K562 (cell line): ENCODE measurements at regions not wholly inside any gene's neighbourhood (a gene's known extent, or its start where the extent isn't known, plus 50 kb on each side); places are given as distances from the start of the nearest gene placed in this dataset.

Source experiments
- BRF1 ChIP-seq: IDR thresholded peaks from 3 replicates; pipeline ENCODE4 v1.6.1; 2011; ENCODE audit warnings: borderline replicate concordance, mild to moderate bottlenecking; ENCODE audit not compliant: insufficient read length; ENCODE audit errors: extremely low read depth
- SAFB ChIP-seq: fragments of 200-400 bp; formaldehyde crosslinking; IDR thresholded peaks from 2 replicates; pipeline ENCODE4 v1.6.1; 2017; ENCODE audit warnings: low read depth, low read length, borderline replicate concordance
- SIX5 ChIP-seq, 2 experiments: IDR thresholded peaks; 2 replicates each; pipeline ENCODE4 v1.6.1; 2011; ENCODE audit warnings: low read length in 2 of 2, borderline replicate concordance in 1 of 2, low read depth in 1 of 2, mild to moderate bottlenecking in 1 of 2, moderate library complexity in 1 of 2; ENCODE audit not compliant: insufficient read depth in 1 of 2
- SP2 ChIP-seq: IDR thresholded peaks from 2 replicates; pipeline ENCODE4 v1.6.1; 2011; ENCODE audit warnings: mild to moderate bottlenecking, low read depth, low read length, moderate library complexity; ENCODE audit not compliant: poor library complexity, severe bottlenecking; ENCODE audit errors: extremely low read depth
- ZBTB7A ChIP-seq: IDR thresholded peaks from 2 replicates; pipeline ENCODE4 v1.6.1; 2011; ENCODE audit warnings: low read depth, mild to moderate bottlenecking, low read length, moderate library complexity, borderline replicate concordance; ENCODE audit not compliant: control insufficient read depth
- ZKSCAN1 ChIP-seq: fragments of 150-350 bp; IDR thresholded peaks from 2 replicates; pipeline ENCODE4 v1.6.1; 2016; ENCODE audit warnings: low read depth, low read length
- TF ChIP-seq, protein P1 (sequence below): fragments of 450-650 bp; IDR thresholded peaks from 2 replicates; pipeline ENCODE4 v1.6.1; 2016; ENCODE audit warnings: antibody characterized with exemption
- TF ChIP-seq, protein P2 (sequence below), 3 experiments: IDR thresholded peaks in 2 of 3; conservative IDR thresholded peaks in 1 of 3; 2 replicates each; pipeline ENCODE4 v1.5.1; 2011 to 2012; ENCODE audit warnings: low read length in 3 of 3, mild to moderate bottlenecking in 3 of 3, control low read depth in 2 of 3, improper control_type of control experiment in 1 of 3, inconsistent platforms in 1 of 3, low read depth in 1 of 3, mixed read lengths in 1 of 3, moderate library complexity in 1 of 3; ENCODE audit not compliant: insufficient read depth in 2 of 3
- TF ChIP-seq, protein P3 (sequence below): fragments of 450-650 bp; IDR thresholded peaks from 2 replicates; pipeline ENCODE4 v1.6.1; 2017; ENCODE audit warnings: antibody characterized with exemption, mild to moderate bottlenecking
- TF ChIP-seq, protein P4 (sequence below): fragments of 250-450 bp; sonication (Bioruptor Pico); IDR thresholded peaks from 2 replicates; pipeline ENCODE4 v1.8.0; 2021; ENCODE audit warnings: moderate library complexity, mild to moderate bottlenecking, inconsistent platforms

DNA sequence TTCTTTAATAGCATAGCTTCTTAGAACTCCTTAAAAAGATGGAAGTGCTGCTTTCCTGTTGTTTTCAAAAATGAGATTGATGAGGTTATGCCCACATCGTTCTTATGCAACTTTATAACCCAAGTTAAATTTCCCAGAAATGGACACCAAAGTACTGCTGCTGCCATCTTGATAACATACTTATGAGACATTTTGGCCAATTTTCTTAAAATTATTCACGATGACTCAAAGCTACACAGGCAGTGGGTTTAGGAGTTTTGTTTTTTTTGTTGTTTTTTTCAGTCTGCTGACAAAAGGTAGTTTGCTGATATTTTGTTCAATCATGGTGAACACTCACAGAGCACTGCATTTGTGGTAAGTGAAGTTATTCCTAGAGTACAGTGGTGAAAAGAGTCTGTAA is 54.9 kb upstream of the RFC3 start:
- TF ChIP-seq SP2 (no peak), SIX5 (IDR thresholded peaks at IDR 0.05; ENCODE audit: borderline replicate concordance in 1 of 2, insufficient read depth in 1 of 2, low read depth in 1 of 2, low read length in 2 of 2) (no peak), ZBTB7A (no peak), SAFB (no peak), BRF1 (no peak), ZKSCAN1 (no peak)
- TF ChIP-seq, protein P1, sequence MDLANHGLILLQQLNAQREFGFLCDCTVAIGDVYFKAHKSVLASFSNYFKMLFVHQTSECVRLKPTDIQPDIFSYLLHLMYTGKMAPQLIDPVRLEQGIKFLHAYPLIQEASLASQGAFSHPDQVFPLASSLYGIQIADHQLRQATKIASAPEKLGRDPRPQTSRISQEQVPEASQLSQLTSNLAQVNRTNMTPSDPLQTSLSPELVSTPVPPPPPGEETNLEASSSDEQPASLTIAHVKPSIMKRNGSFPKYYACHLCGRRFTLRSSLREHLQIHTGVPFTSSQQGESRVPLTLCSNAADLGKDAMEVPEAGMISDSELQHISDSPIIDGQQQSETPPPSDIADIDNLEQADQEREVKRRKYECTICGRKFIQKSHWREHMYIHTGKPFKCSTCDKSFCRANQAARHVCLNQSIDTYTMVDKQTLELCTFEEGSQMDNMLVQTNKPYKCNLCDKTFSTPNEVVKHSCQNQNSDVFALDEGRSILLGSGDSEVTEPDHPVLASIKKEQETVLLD = no peak
- TF ChIP-seq, protein P2, sequence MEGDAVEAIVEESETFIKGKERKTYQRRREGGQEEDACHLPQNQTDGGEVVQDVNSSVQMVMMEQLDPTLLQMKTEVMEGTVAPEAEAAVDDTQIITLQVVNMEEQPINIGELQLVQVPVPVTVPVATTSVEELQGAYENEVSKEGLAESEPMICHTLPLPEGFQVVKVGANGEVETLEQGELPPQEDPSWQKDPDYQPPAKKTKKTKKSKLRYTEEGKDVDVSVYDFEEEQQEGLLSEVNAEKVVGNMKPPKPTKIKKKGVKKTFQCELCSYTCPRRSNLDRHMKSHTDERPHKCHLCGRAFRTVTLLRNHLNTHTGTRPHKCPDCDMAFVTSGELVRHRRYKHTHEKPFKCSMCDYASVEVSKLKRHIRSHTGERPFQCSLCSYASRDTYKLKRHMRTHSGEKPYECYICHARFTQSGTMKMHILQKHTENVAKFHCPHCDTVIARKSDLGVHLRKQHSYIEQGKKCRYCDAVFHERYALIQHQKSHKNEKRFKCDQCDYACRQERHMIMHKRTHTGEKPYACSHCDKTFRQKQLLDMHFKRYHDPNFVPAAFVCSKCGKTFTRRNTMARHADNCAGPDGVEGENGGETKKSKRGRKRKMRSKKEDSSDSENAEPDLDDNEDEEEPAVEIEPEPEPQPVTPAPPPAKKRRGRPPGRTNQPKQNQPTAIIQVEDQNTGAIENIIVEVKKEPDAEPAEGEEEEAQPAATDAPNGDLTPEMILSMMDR (IDR thresholded peaks at IDR 0.05 in 2 of 3, conservative IDR thresholded peaks at IDR 0.05 in 1 of 3; ENCODE audit: insufficient read depth in 2 of 3, low read depth in 1 of 3, low read length in 3 of 3) = no peak
- TF ChIP-seq, protein P3, sequence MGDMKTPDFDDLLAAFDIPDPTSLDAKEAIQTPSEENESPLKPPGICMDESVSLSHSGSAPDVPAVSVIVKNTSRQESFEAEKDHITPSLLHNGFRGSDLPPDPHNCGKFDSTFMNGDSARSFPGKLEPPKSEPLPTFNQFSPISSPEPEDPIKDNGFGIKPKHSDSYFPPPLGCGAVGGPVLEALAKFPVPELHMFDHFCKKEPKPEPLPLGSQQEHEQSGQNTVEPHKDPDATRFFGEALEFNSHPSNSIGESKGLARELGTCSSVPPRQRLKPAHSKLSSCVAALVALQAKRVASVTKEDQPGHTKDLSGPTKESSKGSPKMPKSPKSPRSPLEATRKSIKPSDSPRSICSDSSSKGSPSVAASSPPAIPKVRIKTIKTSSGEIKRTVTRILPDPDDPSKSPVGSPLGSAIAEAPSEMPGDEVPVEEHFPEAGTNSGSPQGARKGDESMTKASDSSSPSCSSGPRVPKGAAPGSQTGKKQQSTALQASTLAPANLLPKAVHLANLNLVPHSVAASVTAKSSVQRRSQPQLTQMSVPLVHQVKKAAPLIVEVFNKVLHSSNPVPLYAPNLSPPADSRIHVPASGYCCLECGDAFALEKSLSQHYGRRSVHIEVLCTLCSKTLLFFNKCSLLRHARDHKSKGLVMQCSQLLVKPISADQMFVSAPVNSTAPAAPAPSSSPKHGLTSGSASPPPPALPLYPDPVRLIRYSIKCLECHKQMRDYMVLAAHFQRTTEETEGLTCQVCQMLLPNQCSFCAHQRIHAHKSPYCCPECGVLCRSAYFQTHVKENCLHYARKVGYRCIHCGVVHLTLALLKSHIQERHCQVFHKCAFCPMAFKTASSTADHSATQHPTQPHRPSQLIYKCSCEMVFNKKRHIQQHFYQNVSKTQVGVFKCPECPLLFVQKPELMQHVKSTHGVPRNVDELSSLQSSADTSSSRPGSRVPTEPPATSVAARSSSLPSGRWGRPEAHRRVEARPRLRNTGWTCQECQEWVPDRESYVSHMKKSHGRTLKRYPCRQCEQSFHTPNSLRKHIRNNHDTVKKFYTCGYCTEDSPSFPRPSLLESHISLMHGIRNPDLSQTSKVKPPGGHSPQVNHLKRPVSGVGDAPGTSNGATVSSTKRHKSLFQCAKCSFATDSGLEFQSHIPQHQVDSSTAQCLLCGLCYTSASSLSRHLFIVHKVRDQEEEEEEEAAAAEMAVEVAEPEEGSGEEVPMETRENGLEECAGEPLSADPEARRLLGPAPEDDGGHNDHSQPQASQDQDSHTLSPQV = no peak
- TF ChIP-seq, protein P4, sequence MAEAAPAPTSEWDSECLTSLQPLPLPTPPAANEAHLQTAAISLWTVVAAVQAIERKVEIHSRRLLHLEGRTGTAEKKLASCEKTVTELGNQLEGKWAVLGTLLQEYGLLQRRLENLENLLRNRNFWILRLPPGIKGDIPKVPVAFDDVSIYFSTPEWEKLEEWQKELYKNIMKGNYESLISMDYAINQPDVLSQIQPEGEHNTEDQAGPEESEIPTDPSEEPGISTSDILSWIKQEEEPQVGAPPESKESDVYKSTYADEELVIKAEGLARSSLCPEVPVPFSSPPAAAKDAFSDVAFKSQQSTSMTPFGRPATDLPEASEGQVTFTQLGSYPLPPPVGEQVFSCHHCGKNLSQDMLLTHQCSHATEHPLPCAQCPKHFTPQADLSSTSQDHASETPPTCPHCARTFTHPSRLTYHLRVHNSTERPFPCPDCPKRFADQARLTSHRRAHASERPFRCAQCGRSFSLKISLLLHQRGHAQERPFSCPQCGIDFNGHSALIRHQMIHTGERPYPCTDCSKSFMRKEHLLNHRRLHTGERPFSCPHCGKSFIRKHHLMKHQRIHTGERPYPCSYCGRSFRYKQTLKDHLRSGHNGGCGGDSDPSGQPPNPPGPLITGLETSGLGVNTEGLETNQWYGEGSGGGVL (CRISPR knock-in tag) = no peak
